Endothelial cell of umbilical vein (primary cell): ENCODE measurements at regions not wholly inside any gene's neighbourhood (a gene's known extent, or its start where the extent isn't known, plus 50 kb on each side); places are given as distances from the start of the nearest gene placed in this dataset.
"Not testable (repeated sequence)": the region's sequence is repeated elsewhere in the genome, so short reads cannot be mapped to it uniquely, and the experiment has no call there.

Experiments
- BruUV-seq: library from RNA; stranded (reverse); fragments of 400-500 nt; replicated peaks from 2 replicates; lab custom pipeline; 2021; lab: Mats Ljungman, UMichigan
- CTCF ChIA-PET: fragments of 300-600, 350-600 bp; sonication (Branson Sonifier 250); formaldehyde crosslinking; loops from one replicate; lab custom pipeline; 2021; ENCODE audit warnings: antibody characterized with exemption, inconsistent platforms; lab: Charles Lee
- POLR2A ChIA-PET: fragments of 300-600, 350-600 bp; sonication (Branson Sonifier 250); formaldehyde crosslinking; loops from one replicate; lab custom pipeline; 2021; ENCODE audit warnings: antibody characterized with exemption, inconsistent platforms; lab: Charles Lee
- DNase-seq: peaks from one replicate; pipeline ENCODE4 v3.0.0-alpha.2; 2011; ENCODE audit warnings: low read depth, low spot score
- FAIRE-seq: peaks from 2 replicates; lab custom pipeline; 2011; peaks lifted over from hg19 to GRCh38; lab: Jason Lieb, UNC
- H2AFZ ChIP-seq: 2 replicates; pipeline ENCODE4 v1.6.0; 2012; ENCODE audit warnings: low read depth, low read length, control low read depth, inconsistent platforms
- H3K27ac ChIP-seq: 2 replicates; pipeline ENCODE4 v1.5.1; 2011; ENCODE audit warnings: low read depth, mild to moderate bottlenecking, control low read depth, low read length, moderate library complexity; ENCODE audit not compliant: insufficient read depth
- H3K27me3 ChIP-seq, 2 experiments: 2 replicates each; pipeline versions ENCODE4 v1.6.0 to v1.6.1; 2011; ENCODE audit warnings: low read length in 2 of 2, mixed read lengths in 1 of 2; ENCODE audit not compliant: control insufficient read depth in 2 of 2, insufficient read depth in 2 of 2
- H3K36me3 ChIP-seq, 2 experiments: 2 replicates in 1 of 2; 3 replicates in 1 of 2; pipeline ENCODE4 v1.5.1; 2011; ENCODE audit warnings: low read length in 2 of 2, mild to moderate bottlenecking in 1 of 2, moderate library complexity in 1 of 2; ENCODE audit not compliant: control insufficient read depth in 2 of 2, insufficient read depth in 2 of 2; ENCODE audit errors: extremely low read depth in 1 of 2
- H3K4me1 ChIP-seq: 3 replicates; pipeline ENCODE4 v1.5.1; 2011; ENCODE audit warnings: mild to moderate bottlenecking, low read length; ENCODE audit not compliant: control insufficient read depth, insufficient read depth; ENCODE audit errors: extremely low read depth
- H3K4me2 ChIP-seq: 2 replicates; pipeline ENCODE4 v1.6.1; 2011; ENCODE audit warnings: low read length, control low read depth, mixed read lengths; ENCODE audit not compliant: insufficient read depth
- H3K4me3 ChIP-seq, 3 experiments: fragments of 200-600 bp in 1 of 3; sonication (generic), shearing (Covaris generic) in 1 of 3; replicated peaks in 1 of 3; 2 replicates each; pipeline ENCODE4 v1.5.1; 2011 to 2016; ENCODE audit warnings: control low read depth in 3 of 3, low read length in 3 of 3, mild to moderate bottlenecking in 2 of 3, inconsistent platforms in 1 of 3, low read depth in 1 of 3, moderate library complexity in 1 of 3; ENCODE audit not compliant: insufficient read depth in 1 of 3
- H3K79me2 ChIP-seq: 2 replicates; pipeline ENCODE4 v1.6.0; 2012; ENCODE audit warnings: low read length, inconsistent platforms; ENCODE audit not compliant: control insufficient read depth, insufficient read depth
- H3K9ac ChIP-seq: replicated peaks from 2 replicates; pipeline ENCODE3; 2011; ENCODE audit warnings: low read length, control low read depth; ENCODE audit not compliant: insufficient read depth; ENCODE audit errors: extremely low read depth
- H3K9me1 ChIP-seq: replicated peaks from 3 replicates; pipeline ENCODE4 v1.6.0; 2011; ENCODE audit warnings: mild to moderate bottlenecking, low read length; ENCODE audit not compliant: control insufficient read depth, insufficient read depth; ENCODE audit errors: extremely low read depth
- H3K9me3 ChIP-seq: replicated peaks from 2 replicates; pipeline ENCODE4 v1.5.1; 2012; ENCODE audit warnings: low read length, inconsistent platforms; ENCODE audit not compliant: control insufficient read depth, insufficient read depth
- H4K20me1 ChIP-seq: replicated peaks from 2 replicates; pipeline ENCODE3; 2011; ENCODE audit warnings: mild to moderate bottlenecking, low read length; ENCODE audit not compliant: control insufficient read depth, insufficient read depth; ENCODE audit errors: extremely low read depth
- EZH2 ChIP-seq: IDR thresholded peaks from 2 replicates; pipeline ENCODE4 v1.6.1; 2012; ENCODE audit warnings: borderline replicate concordance, low read depth, mild to moderate bottlenecking, moderate library complexity, low read length, inconsistent platforms; ENCODE audit not compliant: severe bottlenecking
- FOS ChIP-seq: IDR thresholded peaks from 2 replicates; pipeline ENCODE4 v1.6.1; 2011; ENCODE audit warnings: mild to moderate bottlenecking, low read length, moderate library complexity, borderline replicate concordance; ENCODE audit not compliant: insufficient read depth
- GATA2 ChIP-seq: IDR thresholded peaks from 2 replicates; pipeline ENCODE4 v1.7.0; 2011; ENCODE audit warnings: low read depth, mild to moderate bottlenecking, moderate library complexity, mixed read lengths, low read length; ENCODE audit not compliant: insufficient read length, insufficient read depth
- JUN ChIP-seq: IDR thresholded peaks from 2 replicates; pipeline ENCODE4 v1.6.1; 2011; ENCODE audit warnings: borderline replicate concordance, low read depth; ENCODE audit not compliant: insufficient read length, insufficient read depth
- MYC ChIP-seq: IDR thresholded peaks from one replicate; pipeline ENCODE4 v1.6.1; 2011; ENCODE audit warnings: mild to moderate bottlenecking, low read depth, low read length
- POLR2A ChIP-seq: IDR thresholded peaks from 2 replicates; pipeline ENCODE4 v1.6.1; 2012; ENCODE audit warnings: low read depth, mild to moderate bottlenecking, control low read depth, low read length
- POLR2AphosphoS5 ChIP-seq: IDR thresholded peaks from 2 replicates; pipeline ENCODE4 v1.6.1; 2012; ENCODE audit warnings: low read depth, mild to moderate bottlenecking, control low read depth, low read length, moderate library complexity; ENCODE audit not compliant: insufficient read depth
- dilution Hi-C: fragments of 300-500 bp; cut with MboI; formaldehyde crosslinking; loops from one replicate; pipeline ENCODE4 v1.15.0; 2019; ENCODE audit warnings: low sequenced_read_pairs; ENCODE audit not compliant: extremely low pct_ligation_motif_present
- intact Hi-C: fragments of 100-400 bp; cut with micrococcal nuclease; formaldehyde crosslinking; loops from one replicate; pipeline ENCODE4 v1.10.0; 2022
- TF ChIP-seq, protein P1 (sequence below): IDR thresholded peaks from 2 replicates; pipeline ENCODE4 v1.6.1; 2011; ENCODE audit not compliant: insufficient read depth, insufficient read length
- TF ChIP-seq, protein P2 (sequence below), 2 donors: IDR thresholded peaks; 1 replicate in 1 of 2; 2 replicates in 1 of 2; pipeline ENCODE4 v1.5.1; 2011; ENCODE audit warnings: low read length in 2 of 2, mild to moderate bottlenecking in 2 of 2, moderate library complexity in 2 of 2, control low read depth in 1 of 2, inconsistent platforms in 1 of 2, low read depth in 1 of 2; ENCODE audit not compliant: insufficient read depth in 1 of 2; ENCODE audit errors: extremely low read depth in 1 of 2

GRCh38 chr2:126050991-126051736 is 604.8 kb upstream of the GYPC start:
- no TSS peak for BruUV-seq
- no peak overlapping the region for H3K9ac ChIP-seq

DNA sequence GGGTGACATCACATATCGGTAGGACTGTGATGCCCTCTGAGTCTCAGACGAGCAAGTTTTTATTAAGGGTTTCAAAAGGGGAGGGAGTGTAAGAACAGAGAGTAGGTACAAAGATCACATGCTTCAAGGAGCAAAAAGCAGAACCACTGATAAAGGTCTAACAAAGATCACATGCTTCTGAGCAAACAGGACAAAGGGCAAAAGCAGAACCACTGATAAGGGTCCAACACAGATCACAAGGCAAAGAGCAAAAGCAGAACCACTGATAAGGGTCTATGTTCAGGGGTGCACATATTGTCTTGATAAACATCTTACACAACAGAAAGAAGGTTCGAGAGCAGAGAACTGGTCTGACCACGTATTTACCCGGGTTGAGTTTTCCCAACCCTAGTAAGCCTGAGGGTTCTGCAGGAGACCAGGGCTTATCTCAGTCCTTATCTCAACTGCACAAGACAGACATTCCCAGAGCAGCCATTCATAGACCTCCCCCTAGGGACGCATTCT is 604.2 kb upstream of the GYPC start:
- H3K27me3 ChIP-seq, intact Hi-C loops, H3K4me2 ChIP-seq, H3K27ac ChIP-seq, BruUV-seq, H3K9ac ChIP-seq, H3K4me3 ChIP-seq, dilution Hi-C loops, H3K9me1 ChIP-seq, DNase-seq, FAIRE-seq, H3K9me3 ChIP-seq, H2AFZ ChIP-seq, POLR2A ChIA-PET, H3K36me3 ChIP-seq, H3K79me2 ChIP-seq, H3K4me1 ChIP-seq, CTCF ChIA-PET, H4K20me1 ChIP-seq: not testable (repeated sequence)

More at GRCh38 chr2:126050991-126051736, 604.8 kb upstream of the GYPC start:
- Histone ChIP-seq H3K27ac (no peak overlapping the region), H3K27me3 (no peaks in the 10 kb centered on the region), H4K20me1 (no peaks in the 10 kb centered on the region), H3K36me3 (no peaks in the 10 kb centered on the region), H3K79me2 (no peaks in the 10 kb centered on the region), H3K4me3 (no peak overlapping the region), H3K9me1 (no peaks in the 10 kb centered on the region), H2AFZ (no peak overlapping the region), H3K4me1 (no peaks in the 10 kb centered on the region), H3K9me3 (no peaks in the 10 kb centered on the region), H3K4me2 (no peak overlapping the region)
- intact Hi-C loops: no loop called here
- dilution Hi-C loops: no loop called here
- TF ChIP-seq POLR2AphosphoS5 (no peak), JUN (no peak), MYC (no peak), FOS (no peak), GATA2 (no peak), EZH2 (no peak), POLR2A (no peak)
- TF ChIP-seq, protein P1, sequence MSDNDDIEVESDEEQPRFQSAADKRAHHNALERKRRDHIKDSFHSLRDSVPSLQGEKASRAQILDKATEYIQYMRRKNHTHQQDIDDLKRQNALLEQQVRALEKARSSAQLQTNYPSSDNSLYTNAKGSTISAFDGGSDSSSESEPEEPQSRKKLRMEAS: no peak
- TF ChIP-seq, protein P2, sequence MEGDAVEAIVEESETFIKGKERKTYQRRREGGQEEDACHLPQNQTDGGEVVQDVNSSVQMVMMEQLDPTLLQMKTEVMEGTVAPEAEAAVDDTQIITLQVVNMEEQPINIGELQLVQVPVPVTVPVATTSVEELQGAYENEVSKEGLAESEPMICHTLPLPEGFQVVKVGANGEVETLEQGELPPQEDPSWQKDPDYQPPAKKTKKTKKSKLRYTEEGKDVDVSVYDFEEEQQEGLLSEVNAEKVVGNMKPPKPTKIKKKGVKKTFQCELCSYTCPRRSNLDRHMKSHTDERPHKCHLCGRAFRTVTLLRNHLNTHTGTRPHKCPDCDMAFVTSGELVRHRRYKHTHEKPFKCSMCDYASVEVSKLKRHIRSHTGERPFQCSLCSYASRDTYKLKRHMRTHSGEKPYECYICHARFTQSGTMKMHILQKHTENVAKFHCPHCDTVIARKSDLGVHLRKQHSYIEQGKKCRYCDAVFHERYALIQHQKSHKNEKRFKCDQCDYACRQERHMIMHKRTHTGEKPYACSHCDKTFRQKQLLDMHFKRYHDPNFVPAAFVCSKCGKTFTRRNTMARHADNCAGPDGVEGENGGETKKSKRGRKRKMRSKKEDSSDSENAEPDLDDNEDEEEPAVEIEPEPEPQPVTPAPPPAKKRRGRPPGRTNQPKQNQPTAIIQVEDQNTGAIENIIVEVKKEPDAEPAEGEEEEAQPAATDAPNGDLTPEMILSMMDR (IDR thresholded peaks at IDR 0.05; ENCODE audit: extremely low read depth in 1 of 2, insufficient read depth in 1 of 2, low read depth in 1 of 2, low read length in 2 of 2): no peak
- DNase-seq (no peak), FAIRE-seq (no peak)
- ChIA-PET CTCF (no interaction called here), POLR2A (no interaction called here)
